ENCODE measurements at regions not wholly inside any gene's neighbourhood (a gene's known extent, or its start where the extent isn't known, plus 50 kb on each side); places are given as distances from the start of the nearest gene placed in this dataset.

DNA sequence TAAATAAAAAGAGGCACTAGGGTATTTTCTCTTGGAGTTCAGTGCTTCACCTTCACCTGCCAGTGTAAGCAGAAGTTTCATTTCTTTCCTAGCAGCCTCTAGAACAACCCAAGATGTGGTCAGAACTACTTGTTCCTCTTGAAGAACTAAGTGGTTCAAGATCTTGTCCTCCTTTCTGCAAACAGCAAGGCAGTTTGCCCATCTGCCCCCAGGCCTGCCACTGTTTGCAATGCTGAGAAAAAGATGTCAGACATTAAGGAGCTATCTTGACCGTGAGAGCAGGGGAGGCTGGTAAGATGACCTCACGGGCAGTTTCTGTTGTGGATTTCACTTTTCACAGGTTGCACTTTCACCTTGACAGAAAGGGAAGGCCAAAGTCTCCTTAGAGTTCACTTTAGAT, 52.0 kb upstream of the KLF4 start:
- Histone ChIP-seq H3K9me3 (no peaks in the 10 kb centered on the region), H3K4me3 (no peak overlapping the region), H3K27me3 (no peaks in the 10 kb centered on the region), H3K27ac (no peak overlapping the region), H3K36me3 (no peaks in the 10 kb centered on the region), H3K4me1 (peaks cover 0 to 6% (median 2%) of the 10 kb centered on the region in 4 donors)
- WGBS (ENCODE audit: insufficient coverage, low coverage, low lambda C conversion rate, missing lambda C conversion rate): 81% methylated on average over 2 of the region's 2 CpGs
- DNase-seq (no peak), ATAC-seq (no peak)
- intact Hi-C loops (cut with DNase I): no loop called here
- TF ChIP-seq, protein P1, sequence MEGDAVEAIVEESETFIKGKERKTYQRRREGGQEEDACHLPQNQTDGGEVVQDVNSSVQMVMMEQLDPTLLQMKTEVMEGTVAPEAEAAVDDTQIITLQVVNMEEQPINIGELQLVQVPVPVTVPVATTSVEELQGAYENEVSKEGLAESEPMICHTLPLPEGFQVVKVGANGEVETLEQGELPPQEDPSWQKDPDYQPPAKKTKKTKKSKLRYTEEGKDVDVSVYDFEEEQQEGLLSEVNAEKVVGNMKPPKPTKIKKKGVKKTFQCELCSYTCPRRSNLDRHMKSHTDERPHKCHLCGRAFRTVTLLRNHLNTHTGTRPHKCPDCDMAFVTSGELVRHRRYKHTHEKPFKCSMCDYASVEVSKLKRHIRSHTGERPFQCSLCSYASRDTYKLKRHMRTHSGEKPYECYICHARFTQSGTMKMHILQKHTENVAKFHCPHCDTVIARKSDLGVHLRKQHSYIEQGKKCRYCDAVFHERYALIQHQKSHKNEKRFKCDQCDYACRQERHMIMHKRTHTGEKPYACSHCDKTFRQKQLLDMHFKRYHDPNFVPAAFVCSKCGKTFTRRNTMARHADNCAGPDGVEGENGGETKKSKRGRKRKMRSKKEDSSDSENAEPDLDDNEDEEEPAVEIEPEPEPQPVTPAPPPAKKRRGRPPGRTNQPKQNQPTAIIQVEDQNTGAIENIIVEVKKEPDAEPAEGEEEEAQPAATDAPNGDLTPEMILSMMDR (IDR thresholded peaks at IDR 0.05): no peak
- no peak for TF ChIP-seq POLR2A (IDR thresholded peaks at IDR 0.05)

DNA sequence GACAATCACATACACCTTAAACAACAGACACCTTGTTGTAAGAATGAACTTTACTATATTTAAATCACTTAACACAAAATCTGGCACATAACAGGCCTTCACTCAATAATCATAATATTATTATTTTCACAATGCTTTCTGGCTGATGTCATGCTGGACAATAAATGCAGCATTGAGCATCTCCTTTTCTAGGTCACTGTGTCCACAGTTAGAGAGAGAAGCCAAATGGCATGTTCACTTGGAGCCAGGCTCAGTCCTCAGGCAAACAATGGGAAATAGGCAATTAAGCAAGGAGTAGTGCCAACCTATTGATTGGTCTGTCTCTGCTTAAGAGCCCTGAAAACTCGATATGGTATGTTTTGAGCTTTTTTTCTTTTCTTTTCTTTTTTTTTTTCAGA, 50.6 kb upstream of the KLF4 start:
- Histone ChIP-seq H3K9me3 (no peaks in the 10 kb centered on the region), H3K27me3 (no peaks in the 10 kb centered on the region), H3K27ac (no peak overlapping the region), H3K36me3 (no peaks in the 10 kb centered on the region), H3K4me1 (no peaks in the 10 kb centered on the region), H3K4me3 (no peak overlapping the region)
- ATAC-seq (peak in 3 of 4 donors; percentile 34 to 55 (median 44)), DNase-seq (no peak)
- WGBS (ENCODE audit: insufficient coverage, low coverage, low lambda C conversion rate, missing lambda C conversion rate): 19% methylated on average over 1 of the region's 1 CpG
- TF ChIP-seq, protein P1 (IDR thresholded peaks at IDR 0.05): no peak
- TF ChIP-seq POLR2A (IDR thresholded peaks at IDR 0.05): no peak
- intact Hi-C loops (cut with DNase I): no loop called here

DNA sequence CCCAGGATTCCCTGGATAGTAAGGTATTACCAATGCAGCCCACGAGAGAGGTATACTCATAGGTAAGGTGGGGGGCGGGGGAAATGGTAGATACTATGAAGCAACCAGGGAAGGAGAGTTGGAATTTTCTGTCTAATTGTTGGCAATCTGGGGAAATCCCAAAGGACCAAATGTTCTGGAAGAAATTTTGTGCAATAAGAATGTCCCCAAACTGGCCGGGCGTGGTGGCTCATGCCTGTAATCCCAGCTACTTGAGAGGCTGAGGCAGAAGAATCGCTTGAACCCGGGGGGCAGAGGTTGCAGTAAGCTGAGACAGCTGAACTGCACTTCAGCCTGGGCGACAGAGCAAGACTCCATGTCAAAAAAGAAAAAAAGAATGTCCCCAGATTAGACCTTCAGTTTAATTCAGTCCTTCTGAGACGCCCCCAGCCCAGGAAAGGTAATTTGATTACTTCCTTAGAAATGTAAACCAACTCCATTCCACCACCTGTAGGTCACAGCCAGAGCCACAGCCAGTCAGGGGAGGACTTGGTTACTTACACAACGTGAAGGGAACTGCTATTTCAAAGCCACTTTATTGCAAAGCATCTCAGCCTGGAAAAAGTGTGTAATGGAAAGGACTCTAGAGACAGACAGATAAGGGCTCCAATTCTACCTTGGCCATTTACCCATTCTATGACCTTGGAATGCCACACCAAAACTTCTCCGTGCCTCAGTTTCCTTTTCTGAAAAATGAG, 50.0 kb upstream of the KLF4 start:
- ATAC-seq (no peak), DNase-seq (no peak)
- Histone ChIP-seq H3K27me3 (no peaks in the 10 kb centered on the region), H3K27ac (no peak overlapping the region), H3K4me1 (no peaks in the 10 kb centered on the region), H3K36me3 (no peaks in the 10 kb centered on the region), H3K9me3 (no peaks in the 10 kb centered on the region), H3K4me3 (no peak overlapping the region)
- intact Hi-C loops (cut with DNase I): no loop called here
- 75% methylated on average over 6 of the region's 10 CpGs for WGBS (ENCODE audit: insufficient coverage, low coverage, low lambda C conversion rate, missing lambda C conversion rate)
- TF ChIP-seq POLR2A (IDR thresholded peaks at IDR 0.05): no peak
- TF ChIP-seq, protein P1 (IDR thresholded peaks at IDR 0.05): no peak

Small RNA genes lying in the stretch of these regions (small RNA-seq; reads per million reads assigned to genes)
- gene RN7SL659P (0 reads per million in 2 experiments), gene RNA5SP293 (0 reads per million in 2 experiments), gene RNU6-1064P (0 reads per million in 2 experiments), gene RNU6-996P (0 reads per million in 2 experiments)

All from right lobe of liver (tissue), 6 donors.